H9 (cell line): ENCODE measurements at regions not wholly inside any gene's neighbourhood (a gene's known extent, or its start where the extent isn't known, plus 50 kb on each side); places are given as distances from the start of the nearest gene placed in this dataset.

Experiments
- DNase-seq: peaks from one replicate; pipeline ENCODE4 v3.0.0-alpha.2; 2017
- H2AFZ ChIP-seq: one replicate; pipeline ENCODE4 v1.6.1; 2013; ENCODE audit warnings: mild to moderate bottlenecking, low read length, control low read depth, moderate library complexity
- H2AK5ac ChIP-seq: 2 replicates; pipeline ENCODE4 v1.6.1; 2013; ENCODE audit warnings: low read length, control low read depth, mixed read lengths; ENCODE audit not compliant: insufficient read length
- H2BK120ac ChIP-seq: one replicate; pipeline ENCODE4 v1.6.1; 2013; ENCODE audit warnings: low read depth, mild to moderate bottlenecking, low read length, control low read depth, inconsistent platforms; ENCODE audit not compliant: poor library complexity, severe bottlenecking
- H2BK12ac ChIP-seq: 2 replicates; pipeline ENCODE4 v1.6.1; 2013; ENCODE audit warnings: low read length, control low read depth, mixed read lengths, low read depth; ENCODE audit not compliant: insufficient read length
- H2BK15ac ChIP-seq: 2 replicates; pipeline ENCODE4 v1.6.1; 2013; ENCODE audit warnings: low read depth, low read length, control low read depth
- H2BK20ac ChIP-seq: one replicate; pipeline ENCODE4 v1.6.1; 2013; ENCODE audit warnings: low read depth, mild to moderate bottlenecking, low read length, control low read depth, inconsistent platforms; ENCODE audit not compliant: poor library complexity, severe bottlenecking
- H2BK5ac ChIP-seq: 2 replicates; pipeline ENCODE4 v1.6.1; 2013; ENCODE audit warnings: low read length, control low read depth, mixed read lengths; ENCODE audit not compliant: insufficient read length
- H3K14ac ChIP-seq: 2 replicates; pipeline ENCODE4 v1.6.1; 2013; ENCODE audit warnings: low read length, control low read depth; ENCODE audit not compliant: insufficient read depth
- H3K18ac ChIP-seq: 2 replicates; pipeline ENCODE4 v1.6.1; 2013; ENCODE audit warnings: low read depth, mild to moderate bottlenecking, mixed read lengths, low read length, control low read depth; ENCODE audit not compliant: insufficient read length
- H3K23ac ChIP-seq: 2 replicates; pipeline ENCODE4 v1.6.1; 2013; ENCODE audit warnings: low read length, control low read depth, mixed read lengths, low read depth; ENCODE audit not compliant: insufficient read length
- H3K23me2 ChIP-seq: 2 replicates; pipeline ENCODE4 v1.6.1; 2013; ENCODE audit warnings: low read depth, mild to moderate bottlenecking, mixed read lengths, low read length, control low read depth; ENCODE audit not compliant: insufficient read length, poor library complexity, severe bottlenecking
- H3K27ac ChIP-seq: 2 replicates; pipeline ENCODE4 v1.5.1; 2013; ENCODE audit warnings: low read length, control low read depth, mixed read lengths, low read depth; ENCODE audit not compliant: insufficient read length
- H3K27me3 ChIP-seq: 2 replicates; pipeline ENCODE4 v1.6.1; 2013; ENCODE audit warnings: low read length, control low read depth, inconsistent platforms; ENCODE audit not compliant: insufficient read depth
- H3K4ac ChIP-seq: 2 replicates; pipeline ENCODE4 v1.6.1; 2013; ENCODE audit warnings: low read depth, mild to moderate bottlenecking, control low read depth, inconsistent platforms, low read length, moderate library complexity
- H3K4me1 ChIP-seq: 2 replicates; pipeline ENCODE4 v1.6.1; 2013; ENCODE audit warnings: low read length, control low read depth, inconsistent platforms; ENCODE audit not compliant: insufficient read depth
- H3K4me2 ChIP-seq: 2 replicates; pipeline ENCODE4 v1.6.1; 2013; ENCODE audit warnings: low read length, control low read depth, mixed read lengths; ENCODE audit not compliant: insufficient read length, insufficient read depth
- H3K56ac ChIP-seq: 2 replicates; pipeline ENCODE4 v1.6.1; 2013; ENCODE audit warnings: low read depth, mild to moderate bottlenecking, mixed read lengths, low read length, control low read depth; ENCODE audit not compliant: insufficient read length
- H3K79me1 ChIP-seq: 2 replicates; pipeline ENCODE4 v1.6.1; 2013; ENCODE audit warnings: low read depth, mild to moderate bottlenecking, moderate library complexity, low read length, control low read depth, inconsistent platforms; ENCODE audit not compliant: insufficient read depth, poor library complexity, severe bottlenecking
- H3K79me2 ChIP-seq: 2 replicates; pipeline ENCODE4 v1.6.1; 2013; ENCODE audit warnings: low read length, control low read depth, inconsistent platforms; ENCODE audit not compliant: insufficient read depth
- H3K9ac ChIP-seq: 2 replicates; pipeline ENCODE4 v1.6.1; 2013; ENCODE audit warnings: low read length, control low read depth, mixed read lengths; ENCODE audit not compliant: insufficient read length; ENCODE audit errors: extremely low read depth
- H3K9me3 ChIP-seq: one replicate; pipeline ENCODE4 v1.6.1; 2013; ENCODE audit warnings: low read depth, low read length, inconsistent platforms; ENCODE audit not compliant: control insufficient read depth
- H3T11ph ChIP-seq: one replicate; pipeline ENCODE4 v1.6.1; 2013; ENCODE audit warnings: mild to moderate bottlenecking, low read length, control low read depth, inconsistent platforms
- H4K20me1 ChIP-seq: one replicate; pipeline ENCODE4 v1.6.1; 2013; ENCODE audit not compliant: control insufficient read depth, insufficient read length, insufficient read depth
- H4K5ac ChIP-seq: 2 replicates; pipeline ENCODE4 v1.6.1; 2013; ENCODE audit warnings: low read depth, mild to moderate bottlenecking, mixed read lengths, low read length, control low read depth; ENCODE audit not compliant: insufficient read length
- H4K8ac ChIP-seq: replicated peaks from 2 replicates; pipeline ENCODE4 v1.6.1; 2013; ENCODE audit warnings: low read length, control low read depth, mixed read lengths, low read depth; ENCODE audit not compliant: insufficient read length
- H4K91ac ChIP-seq: 2 replicates; pipeline ENCODE4 v1.6.1; 2013; ENCODE audit warnings: low read depth, mild to moderate bottlenecking, moderate library complexity, mixed read lengths, low read length, control low read depth; ENCODE audit not compliant: insufficient read length
- H3K27ac Mint-ChIP-seq, 3 experiments: 2 replicates in 2 of 3; 3 replicates in 1 of 3; pipeline ENCODE4 v1.8.0; 2020 to 2021; ENCODE audit warnings: mixed read lengths in 3 of 3, mild to moderate bottlenecking in 1 of 3, moderate library complexity in 1 of 3
- H3K27me3 Mint-ChIP-seq: 2 replicates; pipeline ENCODE4 v1.8.0; 2021; ENCODE audit warnings: low read depth, mild to moderate bottlenecking, moderate library complexity, mixed read lengths
- H3K36me3 Mint-ChIP-seq, 3 experiments: 2 replicates in 2 of 3; 3 replicates in 1 of 3; pipeline ENCODE4 v1.8.0; 2020 to 2021; ENCODE audit warnings: low read depth in 3 of 3, mixed read lengths in 3 of 3; ENCODE audit not compliant: insufficient read depth in 1 of 3
- H3K4me1 Mint-ChIP-seq, 2 experiments: 2 replicates each; pipeline ENCODE4 v1.8.0; 2020; ENCODE audit warnings: mixed read lengths in 2 of 2
- H3K4me3 Mint-ChIP-seq, 2 experiments: 2 replicates in 1 of 2; 3 replicates in 1 of 2; pipeline ENCODE4 v1.8.0; 2020 to 2021; ENCODE audit warnings: mild to moderate bottlenecking in 2 of 2, mixed read lengths in 2 of 2, moderate library complexity in 1 of 2
- H3K9me3 Mint-ChIP-seq, 2 experiments: 2 replicates in 1 of 2; 3 replicates in 1 of 2; pipeline ENCODE4 v1.8.0; 2020; ENCODE audit warnings: mild to moderate bottlenecking in 2 of 2, mixed read lengths in 2 of 2, moderate library complexity in 1 of 2
- CTCF ChIP-seq: fragments of 200-600 bp; sonication (generic); conservative IDR thresholded peaks from 3 replicates; pipeline ENCODE4 v1.8.0; 2021; ENCODE audit warnings: antibody characterized with exemption, mild to moderate bottlenecking
- WGBS: extraction: QIAGEN DNeasy Blood & Tissue Kit; methylation state at CpG from one replicate; pipeline ENCODE4 v1.1.7; 2013; ENCODE audit warnings: missing lambda C conversion rate, low lambda C conversion rate, mixed read lengths; ENCODE audit not compliant: insufficient read length; ENCODE audit errors: extremely low coverage; 5-methylcytosine and 5-hydroxymethylcytosine counted together

- no peak overlapping the region for H2AK5ac ChIP-seq
- H3K27ac ChIP-seq: no peak overlapping the region
- H3K4me2 ChIP-seq: no peak overlapping the region
- no peak overlapping the region for H2BK120ac ChIP-seq
- Mint-ChIP-seq H3K9me3 (peaks cover 3 to 5% of the 10 kb centered on the region in 2 experiments; a peak in 2 of 5 replicates), H3K4me3 (no peak overlapping the region), H3K27me3 (no peaks in the 10 kb centered on the region), H3K27ac (no peak overlapping the region), H3K36me3 (no peaks in the 10 kb centered on the region; a peak in 1 of 7 replicates), H3K4me1 (no peaks in the 10 kb centered on the region)
- no CpG with 5 or more reads among the region's 3 CpGs for WGBS
- no peaks in the 10 kb centered on the region for H3K4me1 ChIP-seq
- H3K23ac ChIP-seq: no peak overlapping the region
- H4K5ac ChIP-seq: no peak overlapping the region
- H3K79me2 ChIP-seq: no peaks in the 10 kb centered on the region
- no peak overlapping the region for H2AFZ ChIP-seq
- no peak overlapping the region for H2BK20ac ChIP-seq
- H4K20me1 ChIP-seq: no peaks in the 10 kb centered on the region
- no peak overlapping the region for H3T11ph ChIP-seq
- H4K91ac ChIP-seq: no peak overlapping the region
- TF ChIP-seq CTCF: no peak
- no peaks in the 10 kb centered on the region for H3K79me1 ChIP-seq
- H2BK15ac ChIP-seq: no peak overlapping the region
- no peak for DNase-seq
- H2BK5ac ChIP-seq: no peak overlapping the region
- H3K18ac ChIP-seq: no peak overlapping the region
- no peaks in the 10 kb centered on the region for H3K27me3 ChIP-seq
- H4K8ac ChIP-seq: no peak overlapping the region
- no peak overlapping the region for H3K56ac ChIP-seq
- no peak overlapping the region for H3K9ac ChIP-seq
- no peaks in the 10 kb centered on the region for H3K23me2 ChIP-seq
- H3K9me3 ChIP-seq: no peaks in the 10 kb centered on the region
- H2BK12ac ChIP-seq: no peak overlapping the region
- H3K14ac ChIP-seq: no peak overlapping the region
- H3K4ac ChIP-seq: no peak overlapping the region
Observed at GRCh38 chr9:11931109-11931508, 762.1 kb upstream of the TYRP1 start.
